Ishikawa (cell line): ENCODE measurements at regions not wholly inside any gene's neighbourhood (a gene's known extent, or its start where the extent isn't known, plus 50 kb on each side); places are given as distances from the start of the nearest gene placed in this dataset.

Source experiments
- CEBPB ChIP-seq: IDR thresholded peaks from 2 replicates; pipeline ENCODE4 v1.6.1; 2012
- CREB1 ChIP-seq: IDR thresholded peaks from 2 replicates; pipeline ENCODE4 v1.6.1; 2012; ENCODE audit warnings: low read depth
- EGR1 ChIP-seq: IDR thresholded peaks from 2 replicates; pipeline ENCODE4 v1.6.1; 2012
- EP300 ChIP-seq: IDR thresholded peaks from 2 replicates; pipeline ENCODE4 v1.6.1; 2012; ENCODE audit warnings: borderline replicate concordance
- FOXM1 ChIP-seq: IDR thresholded peaks from 2 replicates; pipeline ENCODE4 v1.6.1; 2012; ENCODE audit warnings: low read depth, borderline replicate concordance
- MAX ChIP-seq: IDR thresholded peaks from 2 replicates; pipeline ENCODE4 v1.6.1; 2012
- NFIC ChIP-seq: IDR thresholded peaks from 2 replicates; pipeline ENCODE4 v1.6.1; 2012
- RAD21 ChIP-seq: IDR thresholded peaks from 2 replicates; pipeline ENCODE4 v1.6.1; 2012; ENCODE audit warnings: low read depth
- TAF1 ChIP-seq: IDR thresholded peaks from 2 replicates; pipeline ENCODE4 v1.6.1; 2012; ENCODE audit warnings: low read depth, mild to moderate bottlenecking
- TCF12 ChIP-seq: IDR thresholded peaks from 2 replicates; pipeline ENCODE4 v1.6.1; 2012; ENCODE audit warnings: low read depth
- TEAD4 ChIP-seq: IDR thresholded peaks from 2 replicates; pipeline ENCODE4 v1.6.1; 2012
- YY1 ChIP-seq: IDR thresholded peaks from 2 replicates; pipeline ENCODE4 v1.6.1; 2012; ENCODE audit warnings: low read depth
- ZBTB7A ChIP-seq: IDR thresholded peaks from 2 replicates; pipeline ENCODE4 v1.6.1; 2012; ENCODE audit warnings: low read depth
- TF ChIP-seq, protein P1 (sequence below): IDR thresholded peaks from 2 replicates; pipeline ENCODE4 v1.6.1; 2012; ENCODE audit warnings: low read depth, mild to moderate bottlenecking
- TF ChIP-seq, protein P2 (sequence below): IDR thresholded peaks from 2 replicates; pipeline ENCODE4 v1.6.1; 2012

GRCh38 chr18:22538426-22538825, 120.7 kb upstream of the CTAGE1 start:
- TF ChIP-seq NFIC (no peak), FOXM1 (no peak), ZBTB7A (no peak), RAD21 (no peak), CEBPB (no peak), MAX (no peak), TEAD4 (no peak), TAF1 (no peak), EP300 (no peak), TCF12 (no peak), CREB1 (no peak), YY1 (no peak), EGR1 (no peak)
- TF ChIP-seq, protein P1, sequence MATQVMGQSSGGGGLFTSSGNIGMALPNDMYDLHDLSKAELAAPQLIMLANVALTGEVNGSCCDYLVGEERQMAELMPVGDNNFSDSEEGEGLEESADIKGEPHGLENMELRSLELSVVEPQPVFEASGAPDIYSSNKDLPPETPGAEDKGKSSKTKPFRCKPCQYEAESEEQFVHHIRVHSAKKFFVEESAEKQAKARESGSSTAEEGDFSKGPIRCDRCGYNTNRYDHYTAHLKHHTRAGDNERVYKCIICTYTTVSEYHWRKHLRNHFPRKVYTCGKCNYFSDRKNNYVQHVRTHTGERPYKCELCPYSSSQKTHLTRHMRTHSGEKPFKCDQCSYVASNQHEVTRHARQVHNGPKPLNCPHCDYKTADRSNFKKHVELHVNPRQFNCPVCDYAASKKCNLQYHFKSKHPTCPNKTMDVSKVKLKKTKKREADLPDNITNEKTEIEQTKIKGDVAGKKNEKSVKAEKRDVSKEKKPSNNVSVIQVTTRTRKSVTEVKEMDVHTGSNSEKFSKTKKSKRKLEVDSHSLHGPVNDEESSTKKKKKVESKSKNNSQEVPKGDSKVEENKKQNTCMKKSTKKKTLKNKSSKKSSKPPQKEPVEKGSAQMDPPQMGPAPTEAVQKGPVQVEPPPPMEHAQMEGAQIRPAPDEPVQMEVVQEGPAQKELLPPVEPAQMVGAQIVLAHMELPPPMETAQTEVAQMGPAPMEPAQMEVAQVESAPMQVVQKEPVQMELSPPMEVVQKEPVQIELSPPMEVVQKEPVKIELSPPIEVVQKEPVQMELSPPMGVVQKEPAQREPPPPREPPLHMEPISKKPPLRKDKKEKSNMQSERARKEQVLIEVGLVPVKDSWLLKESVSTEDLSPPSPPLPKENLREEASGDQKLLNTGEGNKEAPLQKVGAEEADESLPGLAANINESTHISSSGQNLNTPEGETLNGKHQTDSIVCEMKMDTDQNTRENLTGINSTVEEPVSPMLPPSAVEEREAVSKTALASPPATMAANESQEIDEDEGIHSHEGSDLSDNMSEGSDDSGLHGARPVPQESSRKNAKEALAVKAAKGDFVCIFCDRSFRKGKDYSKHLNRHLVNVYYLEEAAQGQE: no peak
- TF ChIP-seq, protein P2, sequence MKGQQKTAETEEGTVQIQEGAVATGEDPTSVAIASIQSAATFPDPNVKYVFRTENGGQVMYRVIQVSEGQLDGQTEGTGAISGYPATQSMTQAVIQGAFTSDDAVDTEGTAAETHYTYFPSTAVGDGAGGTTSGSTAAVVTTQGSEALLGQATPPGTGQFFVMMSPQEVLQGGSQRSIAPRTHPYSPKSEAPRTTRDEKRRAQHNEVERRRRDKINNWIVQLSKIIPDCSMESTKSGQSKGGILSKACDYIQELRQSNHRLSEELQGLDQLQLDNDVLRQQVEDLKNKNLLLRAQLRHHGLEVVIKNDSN: no peak

GRCh38 chr18:22539051-22539765, 121.5 kb upstream of the CTAGE1 start:
- TF ChIP-seq TCF12 (no peak), RAD21 (no peak), ZBTB7A (no peak), TEAD4 (no peak), TAF1 (no peak)

- TF ChIP-seq TCF12 (no peak), FOXM1 (no peak), CEBPB (no peak), NFIC (no peak), YY1 (no peak)
- TF ChIP-seq, protein P2: no peak
These were observed 123.5 kb upstream of the CTAGE1 start for GRCh38 chr18:22541232-22541631.

DNA sequence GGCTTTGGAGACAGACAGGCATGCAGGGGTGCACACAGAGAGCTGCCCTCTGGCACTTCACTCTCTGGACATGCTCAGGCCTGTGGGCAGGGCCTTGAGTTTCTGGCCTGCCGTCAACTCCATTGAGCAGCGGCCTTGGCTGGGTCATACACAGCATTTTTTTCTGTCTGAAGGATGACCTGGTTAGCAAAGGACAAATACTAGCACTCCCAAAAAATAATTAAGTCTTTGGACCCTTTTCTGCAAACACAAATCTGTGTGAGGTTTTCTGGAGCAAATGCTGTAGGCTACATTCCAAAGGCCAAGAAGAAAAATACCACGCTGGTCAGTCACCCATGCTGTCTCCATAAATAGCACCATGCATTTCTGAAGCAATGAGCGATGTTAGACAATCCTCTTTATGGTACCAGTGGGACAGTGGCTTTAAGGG, 124.7 kb upstream of the CTAGE1 start:
- TF ChIP-seq EP300 (no peak), TCF12 (no peak), CEBPB (no peak), FOXM1 (no peak), YY1 (no peak)
- TF ChIP-seq, protein P1: no peak

DNA sequence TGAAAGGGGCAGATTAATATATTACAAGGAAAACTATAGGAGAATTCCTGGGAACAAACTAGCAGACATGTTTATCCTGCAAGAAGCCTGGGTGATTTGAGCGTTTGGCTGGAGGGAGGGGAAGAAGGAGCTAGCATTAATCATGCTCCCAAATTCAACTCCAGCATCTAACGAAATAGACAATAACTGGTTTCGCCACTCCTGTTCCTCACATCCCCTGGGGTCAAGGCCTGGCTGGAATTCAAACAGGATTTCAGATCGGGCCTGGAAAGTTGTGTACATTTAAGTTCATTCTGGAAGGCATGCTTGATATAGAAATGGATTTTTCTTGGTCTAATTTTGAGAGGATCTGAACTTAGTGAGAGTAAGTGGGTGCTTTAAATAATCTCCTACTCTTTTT, 126.1 kb upstream of the CTAGE1 start:
- TF ChIP-seq NFIC: no peak
- TF ChIP-seq TCF12: no peak
- TF ChIP-seq, protein P1: no peak
- no peak for TF ChIP-seq TEAD4
- no peak for TF ChIP-seq RAD21
- no peak for TF ChIP-seq FOXM1
- TF ChIP-seq TAF1: no peak

GRCh38 chr18:22544626-22545025, 126.9 kb upstream of the CTAGE1 start:
- TF ChIP-seq EP300 (no peak), EGR1 (no peak), CEBPB (no peak), FOXM1 (no peak)
